SK-N-SH treated with all-trans-retinoic acid at 6 μM for 48 hours (cell line): ENCODE measurements at regions not wholly inside any gene's neighbourhood (a gene's known extent, or its start where the extent isn't known, plus 50 kb on each side); places are given as distances from the start of the nearest gene placed in this dataset.

Source experiments
- ZC3H10 ChIP-seq: fragments of 250-450 bp; sonication (Bioruptor Pico); IDR thresholded peaks from 2 replicates; pipeline ENCODE4 v1.5.1; 2021; ENCODE audit warnings: mild to moderate bottlenecking, moderate library complexity
- ZFP3 ChIP-seq: fragments of 250-450 bp; sonication (Bioruptor Pico); IDR thresholded peaks from 2 replicates; pipeline ENCODE4 v1.5.0; 2020; ENCODE audit warnings: mild to moderate bottlenecking, moderate library complexity
- ZFP30 ChIP-seq: fragments of 450-650 bp; formaldehyde crosslinking; IDR thresholded peaks from 2 replicates; pipeline ENCODE4 v1.5.0; 2022; ENCODE audit warnings: mild to moderate bottlenecking, moderate library complexity
- TF ChIP-seq, protein P1 (sequence below): fragments of 250-450 bp; sonication (Bioruptor Pico); IDR thresholded peaks from 2 replicates; pipeline ENCODE4 v1.8.0; 2020; ENCODE audit warnings: mild to moderate bottlenecking, moderate library complexity, borderline replicate concordance

DNA sequence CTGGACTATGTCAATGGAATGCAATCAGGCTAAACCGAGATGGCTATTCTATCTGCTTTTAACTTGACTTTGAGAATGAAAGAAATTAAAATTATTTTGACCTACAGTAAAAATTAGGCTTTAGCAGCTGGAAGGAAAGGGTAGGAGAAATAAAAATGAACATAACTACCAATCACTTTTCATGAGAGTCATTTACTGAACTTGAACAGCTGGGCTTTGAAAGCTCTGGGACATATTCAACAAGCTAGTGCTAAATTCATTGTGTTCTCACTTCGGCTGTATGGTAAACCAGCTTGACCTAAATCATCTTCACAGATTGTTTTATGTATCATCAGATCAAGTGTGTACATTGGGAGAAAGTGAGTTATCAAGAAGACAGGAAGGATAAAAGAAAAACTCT is 161.5 kb upstream of the STXBP5 start:
- TF ChIP-seq ZFP3 (no peak), ZFP30 (CRISPR knock-in tag) (no peak), ZC3H10 (CRISPR knock-in tag) (no peak)
- TF ChIP-seq, protein P1, sequence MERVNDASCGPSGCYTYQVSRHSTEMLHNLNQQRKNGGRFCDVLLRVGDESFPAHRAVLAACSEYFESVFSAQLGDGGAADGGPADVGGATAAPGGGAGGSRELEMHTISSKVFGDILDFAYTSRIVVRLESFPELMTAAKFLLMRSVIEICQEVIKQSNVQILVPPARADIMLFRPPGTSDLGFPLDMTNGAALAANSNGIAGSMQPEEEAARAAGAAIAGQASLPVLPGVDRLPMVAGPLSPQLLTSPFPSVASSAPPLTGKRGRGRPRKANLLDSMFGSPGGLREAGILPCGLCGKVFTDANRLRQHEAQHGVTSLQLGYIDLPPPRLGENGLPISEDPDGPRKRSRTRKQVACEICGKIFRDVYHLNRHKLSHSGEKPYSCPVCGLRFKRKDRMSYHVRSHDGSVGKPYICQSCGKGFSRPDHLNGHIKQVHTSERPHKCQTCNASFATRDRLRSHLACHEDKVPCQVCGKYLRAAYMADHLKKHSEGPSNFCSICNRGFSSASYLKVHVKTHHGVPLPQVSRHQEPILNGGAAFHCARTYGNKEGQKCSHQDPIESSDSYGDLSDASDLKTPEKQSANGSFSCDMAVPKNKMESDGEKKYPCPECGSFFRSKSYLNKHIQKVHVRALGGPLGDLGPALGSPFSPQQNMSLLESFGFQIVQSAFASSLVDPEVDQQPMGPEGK (CRISPR knock-in tag) = no peak
